GM21723 (cell line): ENCODE measurements at regions not wholly inside any gene's neighbourhood (a gene's known extent, or its start where the extent isn't known, plus 50 kb on each side); places are given as distances from the start of the nearest gene placed in this dataset.
"Not testable (repeated sequence)": the region's sequence is repeated elsewhere in the genome, so short reads cannot be mapped to it uniquely, and the experiment has no call there.

ENCODE experiments used
- ATAC-seq: cut with Tn5 transposase; IDR thresholded peaks from one replicate; pipeline ENCODE4 v1.9.1; 2021; ENCODE audit warnings: mild to moderate bottlenecking, moderate library complexity; ENCODE audit not compliant: unreplicated experiment

- no peak for ATAC-seq
Measured at GRCh38 chr10:91080776-91081175, 139.7 kb upstream of the PCGF5 start.

- ATAC-seq: no peak
Measured at GRCh38 chr10:91082447-91082846, 138.0 kb upstream of the PCGF5 start.

GRCh38 chr10:91088300-91089140 is 131.9 kb upstream of the PCGF5 start:
- no peak for ATAC-seq

GRCh38 chr10:91090761-91091529 is 129.5 kb upstream of the PCGF5 start:
- ATAC-seq: no peak

GRCh38 chr10:91091780-91092179 is 128.7 kb upstream of the PCGF5 start:
- ATAC-seq: no peak

GRCh38 chr10:91096274-91096673 is 124.2 kb upstream of the PCGF5 start:
- ATAC-seq: no peak

GRCh38 chr10:91097313-91097712 is 123.2 kb upstream of the PCGF5 start:
- no peak for ATAC-seq

- not testable (repeated sequence) for ATAC-seq
Measured at GRCh38 chr10:91098021-91098420, 122.4 kb upstream of the PCGF5 start.

- ATAC-seq: peak; percentile 62
Measured at GRCh38 chr10:91103384-91104192, 116.9 kb upstream of the PCGF5 start.

GRCh38 chr10:91104193-91105041 is 116.0 kb upstream of the PCGF5 start:
- peak; percentile 40 for ATAC-seq

GRCh38 chr10:91105269-91105668 is 115.2 kb upstream of the PCGF5 start:
- peak; percentile 14 for ATAC-seq

GRCh38 chr10:91108820-91109219 is 111.6 kb upstream of the PCGF5 start:
- ATAC-seq: no peak

GRCh38 chr10:91111060-91111459 is 109.4 kb upstream of the PCGF5 start:
- no peak for ATAC-seq

- ATAC-seq: no peak
Measured at GRCh38 chr10:91115618-91116390, 104.7 kb upstream of the PCGF5 start.

GRCh38 chr10:91117505-91117904 is 103.0 kb upstream of the PCGF5 start:
- no peak for ATAC-seq

- no peak for ATAC-seq
Measured at GRCh38 chr10:91120348-91120747, 100.1 kb upstream of the PCGF5 start.

- no peak for ATAC-seq
Measured at GRCh38 chr10:91123261-91123660, 97.2 kb upstream of the PCGF5 start.

- ATAC-seq: no peak
Measured at GRCh38 chr10:91124016-91124415, 96.4 kb upstream of the PCGF5 start.

GRCh38 chr10:91126471-91126870 is 94.0 kb upstream of the PCGF5 start:
- ATAC-seq: no peak
